Hindlimb muscle (tissue), 1 donor: ENCODE measurements at regions not wholly inside any gene's neighbourhood (a gene's known extent, or its start where the extent isn't known, plus 50 kb on each side); places are given as distances from the start of the nearest gene placed in this dataset.
"Not testable (repeated sequence)": the region's sequence is repeated elsewhere in the genome, so short reads cannot be mapped to it uniquely, and the experiment has no call there.

ENCODE experiments used
- DNase-seq: peaks from one replicate; pipeline ENCODE4 v3.0.0-alpha.2; 2013

- peak; percentile 1 for DNase-seq
Measured at GRCh38 chr5:30581198-30581935, 612.1 kb upstream of the CDH6 start.

GRCh38 chr5:30574761-30575160 lies 618.7 kb upstream of the CDH6 start:
- no peak for DNase-seq

- DNase-seq = peak; percentile 1
Measured at GRCh38 chr5:30572279-30572678, 621.2 kb upstream of the CDH6 start.

- no peak for DNase-seq
Measured at GRCh38 chr5:30561771-30562170, 631.7 kb upstream of the CDH6 start.

- DNase-seq = no peak
Measured at GRCh38 chr5:30551618-30552017, 641.9 kb upstream of the CDH6 start.

GRCh38 chr5:30548580-30549305 lies 644.7 kb upstream of the CDH6 start:
- DNase-seq = no peak

GRCh38 chr5:30540150-30540549 lies 653.3 kb upstream of the CDH6 start:
- no peak for DNase-seq

GRCh38 chr5:30539004-30539634 lies 654.4 kb upstream of the CDH6 start:
- DNase-seq = no peak

- no peak for DNase-seq
Measured at GRCh38 chr5:30525353-30525752, 668.1 kb upstream of the CDH6 start.

- no peak for DNase-seq
Measured at GRCh38 chr5:30524428-30524827, 669.1 kb upstream of the CDH6 start.

GRCh38 chr5:30523061-30523460 lies 670.4 kb upstream of the CDH6 start:
- DNase-seq = no peak

GRCh38 chr5:30505014-30505886 lies 688.2 kb upstream of the CDH6 start:
- no peak for DNase-seq

GRCh38 chr5:30502277-30502676 lies 691.2 kb upstream of the CDH6 start:
- DNase-seq = no peak

- DNase-seq = no peak
Measured at GRCh38 chr5:30501065-30501464, 692.4 kb upstream of the CDH6 start.

- DNase-seq = no peak
Measured at GRCh38 chr5:30500513-30500912, 693.0 kb upstream of the CDH6 start.

GRCh38 chr5:30499402-30499801 lies 694.1 kb upstream of the CDH6 start:
- no peak for DNase-seq

GRCh38 chr5:30498972-30499371 lies 694.5 kb upstream of the CDH6 start:
- no peak for DNase-seq

- DNase-seq = not testable (repeated sequence)
Measured at GRCh38 chr5:30498509-30498908, 695.0 kb upstream of the CDH6 start.

GRCh38 chr5:30494113-30494512 lies 699.4 kb upstream of the CDH6 start:
- DNase-seq = not testable (repeated sequence)

- DNase-seq = no peak
Measured at GRCh38 chr5:30479104-30479503, 714.4 kb upstream of the CDH6 start.

GRCh38 chr5:30475429-30475828 lies 718.1 kb upstream of the CDH6 start:
- DNase-seq = no peak

GRCh38 chr5:30469691-30470090 lies 723.8 kb upstream of the CDH6 start:
- no peak for DNase-seq

GRCh38 chr5:30458681-30459080 lies 734.8 kb upstream of the CDH6 start:
- DNase-seq = no peak
